ENCODE measurements at regions not wholly inside any gene's neighbourhood (a gene's known extent, or its start where the extent isn't known, plus 50 kb on each side); places are given as distances from the start of the nearest gene placed in this dataset.

DNA sequence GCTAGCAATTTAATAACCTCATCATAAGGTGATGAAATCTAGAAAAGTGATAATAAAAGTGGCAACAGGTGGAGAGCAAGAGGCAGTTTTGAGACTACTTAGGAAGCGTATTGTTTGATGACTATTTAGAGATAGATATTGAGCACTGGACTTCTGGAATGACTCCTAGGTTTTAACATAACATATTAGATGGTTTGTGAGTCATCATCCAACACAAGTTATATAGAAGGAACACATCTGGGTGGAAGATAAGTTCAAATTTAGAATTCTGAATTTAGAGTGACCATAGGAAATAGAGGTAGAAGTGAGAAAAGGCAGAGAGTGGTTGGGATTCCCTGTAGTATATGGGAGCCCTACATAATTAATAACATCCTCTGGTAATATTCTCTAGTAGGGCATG is 282.8 kb upstream of the ALCAM start:
- Histone ChIP-seq H3K27me3 (ENCODE audit: control insufficient read depth, insufficient read depth, low read length) (no peaks in the 10 kb centered on the region), H3K4me3 (ENCODE audit: low read length in 3 of 3) (no peak overlapping the region), H3K36me3 (ENCODE audit: control insufficient read depth in 2 of 3, insufficient read depth in 3 of 3, low read length in 3 of 3) (no peaks in the 10 kb centered on the region), H3K4me1 (ENCODE audit: control insufficient read depth in 2 of 3, insufficient read depth in 2 of 3, low read depth in 1 of 3, low read length in 3 of 3) (no peaks in the 10 kb centered on the region), H3K9me3 (ENCODE audit: control insufficient read depth in 2 of 3, insufficient read depth in 1 of 3, low read length in 3 of 3) (no peaks in the 10 kb centered on the region), H3K9ac (ENCODE audit: low read length in 3 of 3) (no peak overlapping the region), H3K27ac (ENCODE audit: low read depth in 2 of 2, low read length in 2 of 2) (no peak overlapping the region)
- DNase-seq (no peak), FAIRE-seq (no peak)
- intact Hi-C loops (cut with DNase I): no loop called here
- TF ChIP-seq, protein P1, sequence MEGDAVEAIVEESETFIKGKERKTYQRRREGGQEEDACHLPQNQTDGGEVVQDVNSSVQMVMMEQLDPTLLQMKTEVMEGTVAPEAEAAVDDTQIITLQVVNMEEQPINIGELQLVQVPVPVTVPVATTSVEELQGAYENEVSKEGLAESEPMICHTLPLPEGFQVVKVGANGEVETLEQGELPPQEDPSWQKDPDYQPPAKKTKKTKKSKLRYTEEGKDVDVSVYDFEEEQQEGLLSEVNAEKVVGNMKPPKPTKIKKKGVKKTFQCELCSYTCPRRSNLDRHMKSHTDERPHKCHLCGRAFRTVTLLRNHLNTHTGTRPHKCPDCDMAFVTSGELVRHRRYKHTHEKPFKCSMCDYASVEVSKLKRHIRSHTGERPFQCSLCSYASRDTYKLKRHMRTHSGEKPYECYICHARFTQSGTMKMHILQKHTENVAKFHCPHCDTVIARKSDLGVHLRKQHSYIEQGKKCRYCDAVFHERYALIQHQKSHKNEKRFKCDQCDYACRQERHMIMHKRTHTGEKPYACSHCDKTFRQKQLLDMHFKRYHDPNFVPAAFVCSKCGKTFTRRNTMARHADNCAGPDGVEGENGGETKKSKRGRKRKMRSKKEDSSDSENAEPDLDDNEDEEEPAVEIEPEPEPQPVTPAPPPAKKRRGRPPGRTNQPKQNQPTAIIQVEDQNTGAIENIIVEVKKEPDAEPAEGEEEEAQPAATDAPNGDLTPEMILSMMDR (IDR thresholded peaks at IDR 0.05; ENCODE audit: borderline replicate concordance, extremely low read depth, insufficient read depth): no peak

DNA sequence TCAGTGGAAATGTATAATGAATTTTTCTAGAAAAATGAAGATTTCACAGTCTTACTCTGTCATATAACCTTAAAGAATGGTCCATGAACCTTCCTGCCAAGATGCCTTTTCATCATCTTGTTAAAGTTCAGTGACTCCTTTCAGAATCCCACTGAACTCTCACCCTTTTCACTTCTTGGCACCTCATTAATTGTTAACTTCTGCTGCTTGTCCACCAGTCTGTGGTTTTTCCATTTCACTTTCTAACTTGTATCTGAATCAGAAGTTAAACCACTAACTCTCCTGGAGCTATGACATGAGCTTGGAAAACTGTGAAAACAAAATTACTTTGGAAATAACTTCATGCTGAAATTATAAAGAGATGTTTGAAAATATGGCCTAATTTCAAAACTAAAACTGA is 281.2 kb upstream of the ALCAM start:
- Histone ChIP-seq H3K27ac (ENCODE audit: low read depth in 2 of 2, low read length in 2 of 2) (no peak overlapping the region), H3K4me3 (ENCODE audit: low read length in 3 of 3) (no peak overlapping the region), H3K9me3 (ENCODE audit: control insufficient read depth in 2 of 3, insufficient read depth in 1 of 3, low read length in 3 of 3) (no peaks in the 10 kb centered on the region), H3K4me1 (ENCODE audit: control insufficient read depth in 2 of 3, insufficient read depth in 2 of 3, low read depth in 1 of 3, low read length in 3 of 3) (no peaks in the 10 kb centered on the region), H3K27me3 (ENCODE audit: control insufficient read depth, insufficient read depth, low read length) (no peaks in the 10 kb centered on the region), H3K36me3 (ENCODE audit: control insufficient read depth in 2 of 3, insufficient read depth in 3 of 3, low read length in 3 of 3) (no peaks in the 10 kb centered on the region), H3K9ac (ENCODE audit: low read length in 3 of 3) (no peak overlapping the region)
- peak; percentile 41 for FAIRE-seq
- TF ChIP-seq, protein P1 (IDR thresholded peaks at IDR 0.05; ENCODE audit: borderline replicate concordance, extremely low read depth, insufficient read depth): no peak
- intact Hi-C loops (cut with DNase I): no loop called here
- no peak for DNase-seq

DNA sequence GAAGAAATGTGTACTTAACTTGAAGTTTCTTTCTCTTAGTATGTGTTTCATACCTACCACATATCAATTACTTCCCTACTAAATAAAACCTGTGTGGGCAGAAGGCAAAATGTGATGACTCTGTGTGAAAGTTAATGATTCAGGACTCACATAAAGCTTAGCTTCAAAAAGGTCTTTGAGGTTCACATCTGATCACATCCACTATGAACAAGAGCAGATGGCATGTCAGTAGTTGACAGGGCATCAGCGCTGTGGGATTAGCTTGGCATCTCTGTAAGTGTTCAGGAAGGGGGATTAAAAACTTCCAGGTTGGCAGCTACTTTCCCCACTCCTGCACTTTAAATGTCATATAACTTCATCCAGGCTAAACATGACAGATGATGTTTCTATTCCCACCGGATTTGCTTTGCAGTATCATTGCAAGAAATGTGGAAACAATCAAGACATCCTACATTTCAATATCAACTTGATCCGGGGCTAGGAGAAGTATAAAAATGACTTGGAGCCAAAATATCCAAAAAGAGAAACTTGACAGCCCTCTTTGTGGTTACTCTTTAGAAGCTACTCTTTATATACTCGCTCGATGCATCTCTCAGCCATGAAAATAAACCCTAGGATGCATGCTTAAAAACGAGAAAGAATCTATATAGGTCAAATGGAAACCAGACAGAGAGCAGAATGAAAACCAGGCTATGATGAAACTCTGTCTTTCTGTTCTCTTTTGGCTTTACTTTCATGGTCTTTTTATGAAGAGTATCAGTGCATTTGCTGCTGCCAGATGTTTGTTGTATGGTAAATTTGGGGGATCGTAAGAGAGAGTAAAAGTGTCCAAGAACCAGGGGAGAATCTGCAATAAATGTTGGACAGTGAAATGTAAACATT is 273.1 kb upstream of the ALCAM start:
- H3K9ac ChIP-seq (ENCODE audit: low read length in 3 of 3): no peak overlapping the region
- peaks cover 0 to 2% (median 0%) of the 10 kb centered on the region in 3 donors for H3K9me3 ChIP-seq (ENCODE audit: control insufficient read depth in 2 of 3, insufficient read depth in 1 of 3, low read length in 3 of 3)
- FAIRE-seq (no peak), DNase-seq (no peak)
- no peaks in the 10 kb centered on the region for H3K27me3 ChIP-seq (ENCODE audit: control insufficient read depth, insufficient read depth, low read length)
- no peak overlapping the region for H3K4me3 ChIP-seq (ENCODE audit: low read length in 3 of 3)
- intact Hi-C loops (cut with DNase I): no loop called here
- no peak overlapping the region for H3K27ac ChIP-seq (ENCODE audit: low read depth in 2 of 2, low read length in 2 of 2)
- TF ChIP-seq, protein P1 (IDR thresholded peaks at IDR 0.05; ENCODE audit: borderline replicate concordance, extremely low read depth, insufficient read depth): no peak
- H3K36me3 ChIP-seq (ENCODE audit: control insufficient read depth in 2 of 3, insufficient read depth in 3 of 3, low read length in 3 of 3): no peaks in the 10 kb centered on the region
- no peaks in the 10 kb centered on the region for H3K4me1 ChIP-seq (ENCODE audit: control insufficient read depth in 2 of 3, insufficient read depth in 2 of 3, low read depth in 1 of 3, low read length in 3 of 3)
